ENCODE measurements at regions not wholly inside any gene's neighbourhood (a gene's known extent, or its start where the extent isn't known, plus 50 kb on each side); places are given as distances from the start of the nearest gene placed in this dataset.

- in situ Hi-C loops (cut with MboI) = no loop called here
- no peak for FAIRE-seq
Observed at GRCh38 chr3:90041995-90042394, 934.6 kb downstream of the EPHA3 start.

GRCh38 chr3:90043287-90043686, 935.9 kb downstream of the EPHA3 start:
- 2% methylated on average over 5 of the region's 5 CpGs for WGBS (ENCODE audit: insufficient coverage, low coverage, missing lambda C conversion rate)
- in situ Hi-C loops (cut with MboI) = no loop called here
- Histone ChIP-seq H4K20me1 (replicated peaks; ENCODE audit: control insufficient read depth, insufficient read depth, low read length) (no peaks in the 10 kb centered on the region), H3K79me2 (ENCODE audit: control insufficient read depth, insufficient read depth, low read length) (no peaks in the 10 kb centered on the region), H3K9me3 (replicated peaks; ENCODE audit: control insufficient read depth, insufficient read depth, low read depth, low read length) (no peaks in the 10 kb centered on the region), H2AFZ (ENCODE audit: low read depth, low read length) (no peak overlapping the region), H3K36me3 (ENCODE audit: control insufficient read depth, insufficient read depth, low read length) (no peaks in the 10 kb centered on the region), H3K4me2 (ENCODE audit: insufficient read depth, low read length) (no peak overlapping the region), H3K4me1 (replicated peaks in 1 of 2; ENCODE audit: control insufficient read depth in 2 of 2, insufficient read depth in 2 of 2, low read length in 2 of 2) (no peaks in the 10 kb centered on the region), H3K9ac (ENCODE audit: insufficient read depth in 1 of 2, low read depth in 2 of 2, low read length in 2 of 2) (no peak overlapping the region), H3K27me3 (ENCODE audit: control insufficient read depth in 2 of 2, insufficient read depth in 2 of 2, low read length in 2 of 2) (no peaks in the 10 kb centered on the region), H3K27ac (ENCODE audit: extremely low read depth, low read depth, low read length) (no peak overlapping the region), H3K9me1 (ENCODE audit: control insufficient read depth, insufficient read depth, low read length) (no peaks in the 10 kb centered on the region), H3K4me3 (no peak overlapping the region)
- POLR2A ChIA-PET = no interaction called here
- CTCF ChIA-PET (ENCODE audit: low intra/inter-chr PET ratio) = no interaction called here
- FAIRE-seq (no peak), DNase-seq (ENCODE audit: extremely low read depth in 1 of 4, low spot score in 3 of 4) (no peak), ATAC-seq (no peak)
- intact Hi-C loops (cut with micrococcal nuclease) = no loop called here
- no TSS peak for BruUV-seq (replicated peaks)
- TF ChIP-seq HDAC1 (IDR thresholded peaks at IDR 0.05) = no peak
- TF ChIP-seq U2AF1 (optimal IDR thresholded peaks at IDR 0.05; ENCODE audit: low read depth, low read length) = no peak
- TF ChIP-seq C11orf30 (IDR thresholded peaks at IDR 0.05; ENCODE audit: low read depth) = no peak
- no peak for TF ChIP-seq BRD9 (IDR thresholded peaks at IDR 0.05; ENCODE audit: low read depth, partially characterized antibody)
- no peak for TF ChIP-seq CREB3 (tag; conservative IDR thresholded peaks at IDR 0.05; ENCODE audit: low read depth)
- TF ChIP-seq KDM5B (IDR thresholded peaks at IDR 0.05; ENCODE audit: insufficient replicate concordance, low read depth, low read length) = no peak
- TF ChIP-seq SMAD3 (CRISPR knock-in tag; conservative IDR thresholded peaks at IDR 0.05) = no peak

More at GRCh38 chr3:90041995-90042394, 934.6 kb downstream of the EPHA3 start:
- CTCF ChIA-PET (ENCODE audit: low intra/inter-chr PET ratio) = no interaction called here
- no peak overlapping the region for H3K4me2 ChIP-seq (ENCODE audit: insufficient read depth, low read length)
- no peaks in the 10 kb centered on the region for H3K79me2 ChIP-seq (ENCODE audit: control insufficient read depth, insufficient read depth, low read length)
- H3K36me3 ChIP-seq (ENCODE audit: control insufficient read depth, insufficient read depth, low read length) = no peaks in the 10 kb centered on the region
- WGBS (ENCODE audit: insufficient coverage, low coverage, missing lambda C conversion rate) = 3% methylated on average over 2 of the region's 2 CpGs
- no peaks in the 10 kb centered on the region for H3K9me3 ChIP-seq (replicated peaks; ENCODE audit: control insufficient read depth, insufficient read depth, low read depth, low read length)
- no peak for DNase-seq (ENCODE audit: extremely low read depth in 1 of 4, low spot score in 3 of 4)
- no peak overlapping the region for H2AFZ ChIP-seq (ENCODE audit: low read depth, low read length)
- H3K27ac ChIP-seq (ENCODE audit: extremely low read depth, low read depth, low read length) = no peak overlapping the region
- H3K9ac ChIP-seq (ENCODE audit: insufficient read depth in 1 of 2, low read depth in 2 of 2, low read length in 2 of 2) = no peak overlapping the region
- ATAC-seq = no peak
- intact Hi-C loops (cut with micrococcal nuclease) = no loop called here
- no peaks in the 10 kb centered on the region for H3K4me1 ChIP-seq (replicated peaks in 1 of 2; ENCODE audit: control insufficient read depth in 2 of 2, insufficient read depth in 2 of 2, low read length in 2 of 2)
- no peak overlapping the region for H3K4me3 ChIP-seq
- no peaks in the 10 kb centered on the region for H4K20me1 ChIP-seq (replicated peaks; ENCODE audit: control insufficient read depth, insufficient read depth, low read length)
- POLR2A ChIA-PET = no interaction called here
- H3K27me3 ChIP-seq (ENCODE audit: control insufficient read depth in 2 of 2, insufficient read depth in 2 of 2, low read length in 2 of 2) = no peaks in the 10 kb centered on the region
- H3K9me1 ChIP-seq (ENCODE audit: control insufficient read depth, insufficient read depth, low read length) = no peaks in the 10 kb centered on the region
- TF ChIP-seq ZNF224 (CRISPR knock-in tag; IDR thresholded peaks at IDR 0.05) = no peak
- TF ChIP-seq ZC3H11A (IDR thresholded peaks at IDR 0.05; ENCODE audit: low read depth, low read length) = no peak
- TF ChIP-seq PRPF4 (IDR thresholded peaks at IDR 0.05; ENCODE audit: insufficient read depth, low read depth, low read length, poor library complexity, severe bottlenecking) = no peak
- TF ChIP-seq SRSF7 (optimal IDR thresholded peaks at IDR 0.05; ENCODE audit: low read depth, low read length) = no peak
- TF ChIP-seq ZNF431 (CRISPR knock-in tag; IDR thresholded peaks at IDR 0.05) = no peak
- TF ChIP-seq USF1 (CRISPR knock-in tag; IDR thresholded peaks at IDR 0.05) = no peak
- TF ChIP-seq KLF6 (CRISPR knock-in tag; IDR thresholded peaks at IDR 0.05; ENCODE audit: borderline replicate concordance) = no peak
- TF ChIP-seq HMGN3 (IDR thresholded peaks at IDR 0.05; ENCODE audit: borderline replicate concordance, extremely low read depth, insufficient read length, low read depth, low read length) = no peak
- TF ChIP-seq ZFP1 (CRISPR knock-in tag; IDR thresholded peaks at IDR 0.05) = no peak
- no peak for TF ChIP-seq ZC3H8 (IDR thresholded peaks at IDR 0.05)
- TF ChIP-seq ETV1 (tag; conservative IDR thresholded peaks at IDR 0.05; ENCODE audit: low read depth) = no peak
- no TSS peak for BruUV-seq (replicated peaks)
